Cardiac fibroblast (primary cell): ENCODE measurements at regions not wholly inside any gene's neighbourhood (a gene's known extent, or its start where the extent isn't known, plus 50 kb on each side); places are given as distances from the start of the nearest gene placed in this dataset.
A peak's percentile ranks its signal among the peaks of the same experiment; 100 is the strongest.

Experiments
- DNase-seq, 2 donors: peaks; one replicate each; pipeline versions ENCODE4 v3.0.0 to v3.0.0-alpha.2; 2010; ENCODE audit warnings: low read depth in 2 of 2
- H3K4me3 ChIP-seq, 2 donors: replicated peaks in 1 of 2; 1 replicate in 1 of 2; 2 replicates in 1 of 2; pipeline ENCODE4 v1.5.1; 2011; ENCODE audit warnings: low read depth in 2 of 2, low read length in 2 of 2, mild to moderate bottlenecking in 2 of 2, moderate library complexity in 1 of 2
- TF ChIP-seq, protein P1 (sequence below): IDR thresholded peaks from one replicate; pipeline ENCODE4 v1.5.1; 2011; ENCODE audit warnings: low read depth, mild to moderate bottlenecking, low read length, inconsistent platforms

DNA sequence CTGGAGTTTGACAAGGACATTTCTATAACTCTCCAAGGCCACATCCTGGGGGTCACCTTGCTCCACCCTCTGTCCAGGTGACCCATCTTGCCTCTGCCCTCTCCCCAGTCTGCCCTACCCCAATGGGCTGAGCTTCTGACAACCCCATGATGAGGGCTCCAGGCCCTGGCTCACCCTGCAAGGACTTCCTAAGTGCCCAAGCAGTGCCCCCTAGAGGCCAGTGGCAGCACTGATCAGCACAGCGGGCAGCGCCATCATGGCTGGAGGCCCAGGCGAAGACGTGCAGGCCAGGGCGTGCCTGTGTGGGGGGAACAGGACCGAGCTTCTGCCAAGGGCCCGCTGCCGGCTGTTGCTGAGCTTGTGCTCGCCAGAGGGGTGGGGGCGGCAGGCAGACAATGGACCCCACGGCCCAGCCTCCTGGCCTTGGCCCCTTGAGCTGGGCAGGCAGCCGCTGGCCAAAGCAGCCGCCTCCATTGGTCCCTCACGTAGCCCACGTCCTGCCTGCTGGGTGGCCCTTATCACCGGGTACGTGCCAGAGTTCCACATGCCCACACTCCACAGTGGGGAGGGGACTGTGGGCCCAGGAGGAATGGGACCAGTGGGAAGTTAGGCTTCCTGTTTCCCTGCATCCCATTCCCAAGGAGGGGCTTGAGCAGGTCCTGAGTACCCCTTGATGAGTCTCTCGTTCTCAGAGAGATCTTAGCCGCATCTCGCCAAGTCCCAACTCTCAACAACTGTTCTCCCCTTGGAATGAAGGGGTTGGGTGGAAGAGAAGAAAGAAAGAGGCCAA, 64.3 kb downstream of the MRPL14 start:
- TF ChIP-seq, protein P1, sequence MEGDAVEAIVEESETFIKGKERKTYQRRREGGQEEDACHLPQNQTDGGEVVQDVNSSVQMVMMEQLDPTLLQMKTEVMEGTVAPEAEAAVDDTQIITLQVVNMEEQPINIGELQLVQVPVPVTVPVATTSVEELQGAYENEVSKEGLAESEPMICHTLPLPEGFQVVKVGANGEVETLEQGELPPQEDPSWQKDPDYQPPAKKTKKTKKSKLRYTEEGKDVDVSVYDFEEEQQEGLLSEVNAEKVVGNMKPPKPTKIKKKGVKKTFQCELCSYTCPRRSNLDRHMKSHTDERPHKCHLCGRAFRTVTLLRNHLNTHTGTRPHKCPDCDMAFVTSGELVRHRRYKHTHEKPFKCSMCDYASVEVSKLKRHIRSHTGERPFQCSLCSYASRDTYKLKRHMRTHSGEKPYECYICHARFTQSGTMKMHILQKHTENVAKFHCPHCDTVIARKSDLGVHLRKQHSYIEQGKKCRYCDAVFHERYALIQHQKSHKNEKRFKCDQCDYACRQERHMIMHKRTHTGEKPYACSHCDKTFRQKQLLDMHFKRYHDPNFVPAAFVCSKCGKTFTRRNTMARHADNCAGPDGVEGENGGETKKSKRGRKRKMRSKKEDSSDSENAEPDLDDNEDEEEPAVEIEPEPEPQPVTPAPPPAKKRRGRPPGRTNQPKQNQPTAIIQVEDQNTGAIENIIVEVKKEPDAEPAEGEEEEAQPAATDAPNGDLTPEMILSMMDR, result peak; percentile 52
- DNase-seq, result peak in 1 of 2 donors; percentile 50
- no peak overlapping the region for H3K4me3 ChIP-seq

DNA sequence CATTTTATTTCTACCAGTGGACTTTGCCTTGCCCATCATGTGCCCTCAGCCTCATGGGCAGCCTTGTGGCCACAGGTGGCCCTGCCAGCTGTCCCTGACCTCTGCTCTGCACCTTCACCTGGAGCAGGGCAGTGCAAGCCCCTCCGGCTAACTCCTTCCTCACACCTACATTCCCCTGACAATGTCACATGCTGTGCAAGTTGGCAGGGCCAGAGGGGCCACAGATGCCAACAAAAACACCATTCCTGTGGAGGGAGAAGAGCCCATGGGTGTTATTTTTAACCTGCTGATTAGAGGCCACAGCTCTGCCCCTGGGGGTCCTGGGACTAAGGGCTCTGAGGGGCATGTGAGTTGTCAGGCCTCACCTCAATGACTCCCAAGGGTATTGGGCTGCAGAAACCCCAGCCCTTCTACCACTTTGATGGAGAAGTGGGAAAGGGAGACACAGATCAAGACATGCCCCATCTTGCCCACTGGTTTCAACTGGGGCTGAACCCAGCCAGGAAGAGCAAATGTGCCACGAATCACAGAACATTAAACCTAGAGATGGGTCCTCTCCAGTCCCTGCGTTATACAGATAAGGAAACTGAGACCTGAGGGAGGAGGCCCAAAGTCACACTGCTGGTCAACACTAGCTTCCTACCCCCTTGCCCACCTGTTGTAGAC, 65.0 kb downstream of the MRPL14 start:
- H3K4me3 ChIP-seq, result no peak overlapping the region
- no peak for DNase-seq
- TF ChIP-seq, protein P1, result no peak

DNA sequence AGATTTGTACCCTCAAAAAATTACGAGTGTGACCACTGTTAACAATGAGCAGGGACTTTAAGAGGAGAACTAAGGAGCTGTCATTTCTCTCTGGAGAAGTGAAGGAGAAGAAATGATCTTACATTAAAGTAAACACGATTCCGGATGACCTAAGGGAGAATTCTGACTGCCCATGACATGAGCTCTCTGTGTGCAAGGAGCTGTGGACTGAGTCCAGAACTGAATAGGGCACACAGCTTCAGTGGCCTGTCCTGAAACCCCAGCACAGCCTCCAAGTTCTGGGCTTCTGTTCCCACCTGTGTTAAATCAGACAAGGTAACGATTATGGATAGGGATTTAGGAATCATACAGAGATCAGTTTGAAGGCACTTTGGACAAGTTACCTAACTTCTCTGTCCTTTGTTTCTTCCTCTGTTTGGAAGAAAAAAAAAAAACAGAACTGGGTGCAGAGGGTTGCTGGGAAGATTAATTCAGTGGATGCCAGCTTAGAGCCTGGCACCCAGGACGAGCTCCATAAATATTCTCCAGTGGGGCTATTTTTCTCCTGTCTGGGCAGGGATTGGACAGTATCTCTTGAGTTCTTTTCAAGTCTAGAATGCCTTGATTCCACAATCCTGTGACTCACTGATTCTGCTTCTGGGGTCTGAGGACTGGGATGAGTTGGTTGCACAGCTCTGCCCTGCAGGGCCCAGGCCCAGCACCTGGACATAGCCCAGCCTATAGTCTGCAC, 65.7 kb downstream of the MRPL14 start:
- no peak overlapping the region for H3K4me3 ChIP-seq
- TF ChIP-seq, protein P1, result no peak
- DNase-seq, result peak in 1 of 2 donors; percentile 66

DNA sequence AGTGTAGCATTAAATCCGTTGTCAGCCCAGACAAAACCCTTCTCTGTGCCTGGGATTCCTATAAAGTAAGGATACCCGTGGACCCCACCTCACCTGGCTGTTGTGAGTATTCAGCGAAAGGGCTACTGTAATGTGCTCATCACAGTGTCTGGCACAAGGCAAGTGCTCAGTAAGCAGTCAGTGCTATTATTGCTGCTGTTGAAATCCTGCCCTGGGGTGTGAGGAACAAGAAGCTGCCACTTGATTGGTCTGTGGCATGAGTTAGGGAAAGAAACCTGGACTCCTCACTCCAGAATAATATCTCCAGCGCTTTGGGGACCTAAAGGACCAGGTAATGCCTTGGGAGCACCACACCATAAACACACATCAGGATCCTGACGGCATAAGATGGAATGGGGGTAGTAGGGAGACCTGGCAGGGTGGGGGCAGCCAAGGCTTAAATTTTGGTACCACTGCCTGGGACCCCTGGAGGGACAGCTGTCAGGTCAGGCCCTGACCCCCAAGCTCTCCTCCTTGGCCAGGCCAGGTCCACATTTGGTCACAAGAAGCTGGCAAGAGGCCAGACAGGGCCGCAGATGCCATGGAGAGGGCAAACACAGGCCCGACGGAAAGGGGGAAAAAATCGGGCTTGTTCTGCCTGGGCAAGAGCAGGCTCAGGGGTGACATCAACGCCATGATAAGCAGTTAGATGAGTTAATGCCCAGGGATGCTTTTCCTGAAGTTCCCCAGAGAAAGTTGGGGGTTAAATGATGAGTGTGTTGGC, 66.5 kb downstream of the MRPL14 start:
- DNase-seq, result no peak
- TF ChIP-seq, protein P1, result no peak
- H3K4me3 ChIP-seq, result no peak overlapping the region

DNA sequence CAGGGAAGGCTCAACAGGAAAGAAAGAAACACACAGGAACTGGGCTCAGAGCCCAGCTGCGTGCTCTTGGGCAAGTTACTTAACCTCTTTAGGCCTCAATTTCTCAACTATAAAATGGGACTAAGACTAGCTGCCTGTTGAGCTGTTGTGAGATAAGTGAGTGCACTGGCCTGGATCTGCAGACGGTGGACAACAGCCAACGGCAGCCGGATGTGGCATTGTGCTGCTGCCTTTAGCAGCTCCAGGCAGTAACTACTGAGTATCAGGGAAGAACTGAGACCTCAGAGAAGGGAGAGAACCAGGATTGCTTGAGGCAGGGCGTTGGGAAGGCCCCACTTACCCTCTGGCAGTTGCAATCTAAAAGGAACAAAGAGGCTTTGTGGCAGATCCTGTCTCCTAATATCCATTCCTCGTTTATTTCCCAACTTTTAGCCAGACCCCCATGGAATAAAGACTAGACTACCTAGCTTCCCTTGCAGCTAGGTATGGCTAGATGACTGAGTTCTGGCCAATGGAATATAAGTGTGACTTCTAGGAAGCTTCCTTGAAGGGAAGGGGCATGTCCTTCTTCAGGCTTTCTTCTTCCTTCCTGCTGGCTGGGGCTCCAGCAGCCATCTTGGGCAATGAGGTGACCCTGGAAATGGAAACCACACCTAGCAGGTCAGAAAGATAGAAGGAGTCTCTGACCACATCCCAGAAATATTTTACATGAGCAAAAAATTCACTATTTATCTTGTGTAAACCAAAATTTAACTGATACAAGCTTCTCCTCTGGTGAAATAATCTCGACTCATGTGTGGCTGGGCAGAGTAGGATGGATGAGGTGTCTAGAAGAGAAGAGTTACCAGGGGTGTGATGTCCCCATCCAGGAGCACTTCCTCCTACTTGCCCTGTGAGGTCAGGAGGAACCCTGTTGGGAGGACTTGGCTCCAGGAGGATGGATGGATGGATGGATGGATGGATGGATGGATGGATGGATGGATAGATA, 67.6 kb downstream of the MRPL14 start:
- DNase-seq, result peak; percentile 95 to 97
- TF ChIP-seq, protein P1, result no peak
- H3K4me3 ChIP-seq, result no peak overlapping the region
